ENCODE measurements at regions not wholly inside any gene's neighbourhood (a gene's known extent, or its start where the extent isn't known, plus 50 kb on each side); places are given as distances from the start of the nearest gene placed in this dataset.

- no peaks in the 10 kb centered on the region for H3K4me1 ChIP-seq (ENCODE audit: control insufficient read depth, insufficient read depth, low read length)
- H3K27ac ChIP-seq (ENCODE audit: low read length): no peak overlapping the region
- H3K36me3 ChIP-seq (ENCODE audit: control insufficient read depth, insufficient read depth, low read length): no peaks in the 10 kb centered on the region
- H3K4me3 ChIP-seq (ENCODE audit: low read length): no peak overlapping the region
- no peak for DNase-seq (ENCODE audit: low read depth, low spot score)
- no CpG with 5 or more reads among the region's 6 CpGs for WGBS (ENCODE audit: insufficient coverage, insufficient read length)
- H3K27me3 ChIP-seq (ENCODE audit: control insufficient read depth, insufficient read depth, low read length): no peaks in the 10 kb centered on the region
- H3K9me3 ChIP-seq (ENCODE audit: control insufficient read depth, insufficient read depth, low read length): no peaks in the 10 kb centered on the region
Measured at GRCh38 chr1:55823541-55824250, 608.5 kb upstream of the USP24 start.

- no peak for DNase-seq (ENCODE audit: low read depth, low spot score)
- Histone ChIP-seq H3K27me3 (ENCODE audit: control insufficient read depth, insufficient read depth, low read length) (no peaks in the 10 kb centered on the region), H3K36me3 (ENCODE audit: control insufficient read depth, insufficient read depth, low read length) (no peaks in the 10 kb centered on the region), H3K4me1 (ENCODE audit: control insufficient read depth, insufficient read depth, low read length) (no peaks in the 10 kb centered on the region), H3K9me3 (ENCODE audit: control insufficient read depth, insufficient read depth, low read length) (no peaks in the 10 kb centered on the region), H3K27ac (ENCODE audit: low read length) (no peak overlapping the region), H3K4me3 (ENCODE audit: low read length) (no peak overlapping the region)
- WGBS (ENCODE audit: insufficient coverage, insufficient read length): no CpG with 5 or more reads among the region's 2 CpGs
Measured at GRCh38 chr1:55822891-55823290, 607.7 kb upstream of the USP24 start.

DNA sequence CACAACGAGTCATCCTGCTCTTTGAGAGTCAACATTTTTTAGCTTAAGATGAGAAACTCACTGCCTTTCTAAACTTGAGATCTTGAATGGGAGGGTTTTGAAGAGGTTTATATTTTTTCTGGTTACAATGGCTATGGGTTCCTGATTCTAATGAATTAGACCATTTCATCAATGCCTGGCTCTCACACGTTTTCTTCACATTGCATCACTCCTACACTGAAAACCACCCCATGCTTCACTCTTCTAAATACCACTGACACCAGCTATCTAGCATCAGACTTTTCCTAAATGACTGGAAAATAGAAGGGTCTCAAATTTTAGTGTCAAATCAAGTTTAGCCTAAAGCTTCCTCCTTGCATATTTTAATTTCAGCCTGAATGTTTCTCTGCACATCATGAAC lies 606.1 kb upstream of the USP24 start:
- Histone ChIP-seq H3K4me1 (ENCODE audit: control insufficient read depth, insufficient read depth, low read length) (no peaks in the 10 kb centered on the region), H3K4me3 (ENCODE audit: low read length) (no peak overlapping the region), H3K27me3 (ENCODE audit: control insufficient read depth, insufficient read depth, low read length) (no peaks in the 10 kb centered on the region), H3K27ac (ENCODE audit: low read length) (no peak overlapping the region), H3K9me3 (ENCODE audit: control insufficient read depth, insufficient read depth, low read length) (no peaks in the 10 kb centered on the region), H3K36me3 (ENCODE audit: control insufficient read depth, insufficient read depth, low read length) (no peaks in the 10 kb centered on the region)
- no peak for DNase-seq (ENCODE audit: low read depth, low spot score)
- no CpG with 5 or more reads among the region's 2 CpGs for WGBS (ENCODE audit: insufficient coverage, insufficient read length)

DNA sequence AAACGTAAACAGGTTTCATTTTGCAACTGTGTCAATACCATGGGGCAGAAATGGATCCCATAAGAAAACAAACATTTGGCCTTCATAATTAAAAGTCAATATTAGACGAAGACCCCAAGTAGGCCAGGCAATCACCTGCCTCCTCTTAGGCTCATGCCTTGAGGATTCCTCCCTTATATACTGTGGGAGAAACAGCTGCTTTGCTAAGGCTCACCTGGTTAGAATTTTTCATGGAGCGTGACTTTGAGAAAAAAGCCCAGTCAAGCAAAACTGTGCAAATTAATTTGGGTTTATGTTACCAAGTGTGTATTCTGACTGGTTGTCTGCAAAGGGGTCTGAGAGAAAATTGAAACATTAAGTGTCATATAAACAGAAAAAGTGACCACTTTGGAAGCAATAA lies 605.3 kb upstream of the USP24 start:
- Histone ChIP-seq H3K27me3 (ENCODE audit: control insufficient read depth, insufficient read depth, low read length) (no peaks in the 10 kb centered on the region), H3K4me3 (ENCODE audit: low read length) (no peak overlapping the region), H3K4me1 (ENCODE audit: control insufficient read depth, insufficient read depth, low read length) (no peaks in the 10 kb centered on the region), H3K9me3 (ENCODE audit: control insufficient read depth, insufficient read depth, low read length) (no peaks in the 10 kb centered on the region), H3K36me3 (ENCODE audit: control insufficient read depth, insufficient read depth, low read length) (no peaks in the 10 kb centered on the region), H3K27ac (ENCODE audit: low read length) (no peak overlapping the region)
- WGBS (ENCODE audit: insufficient coverage, insufficient read length): no CpG with 5 or more reads among the region's 3 CpGs
- DNase-seq (ENCODE audit: low read depth, low spot score): no peak

DNA sequence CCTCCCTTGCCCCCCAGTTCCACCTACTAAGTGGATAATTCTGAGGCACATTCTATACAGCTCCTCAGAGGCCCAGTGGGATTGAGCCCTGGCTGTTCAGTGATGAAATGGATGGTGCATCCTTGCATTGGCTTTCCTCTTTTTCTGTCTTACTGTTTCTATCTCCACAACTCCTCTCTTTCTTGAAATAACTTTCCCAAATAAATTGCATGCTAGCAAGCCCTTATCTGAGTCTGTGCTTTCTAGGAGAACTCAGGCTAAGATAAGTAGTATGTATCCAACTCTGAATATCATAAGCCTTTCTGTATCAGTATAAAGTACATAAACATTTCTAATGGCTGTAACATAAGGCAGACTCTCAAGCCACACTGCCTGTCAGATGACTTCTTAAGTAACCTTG lies 603.8 kb upstream of the USP24 start:
- no peak overlapping the region for H3K4me3 ChIP-seq (ENCODE audit: low read length)
- H3K9me3 ChIP-seq (ENCODE audit: control insufficient read depth, insufficient read depth, low read length): no peaks in the 10 kb centered on the region
- H3K27ac ChIP-seq (ENCODE audit: low read length): no peak overlapping the region
- no peaks in the 10 kb centered on the region for H3K4me1 ChIP-seq (ENCODE audit: control insufficient read depth, insufficient read depth, low read length)
- no peaks in the 10 kb centered on the region for H3K36me3 ChIP-seq (ENCODE audit: control insufficient read depth, insufficient read depth, low read length)
- no peak for DNase-seq (ENCODE audit: low read depth, low spot score)
- H3K27me3 ChIP-seq (ENCODE audit: control insufficient read depth, insufficient read depth, low read length): no peaks in the 10 kb centered on the region

GRCh38 chr1:55816456-55817426 lies 601.6 kb upstream of the USP24 start:
- no CpG with 5 or more reads among the region's 3 CpGs for WGBS (ENCODE audit: insufficient coverage, insufficient read length)

GRCh38 chr1:55815745-55816455 lies 600.7 kb upstream of the USP24 start:
- no peak for DNase-seq (ENCODE audit: low read depth, low spot score)
- no peaks in the 10 kb centered on the region for H3K36me3 ChIP-seq (ENCODE audit: control insufficient read depth, insufficient read depth, low read length)
- H3K27ac ChIP-seq (ENCODE audit: low read length): no peak overlapping the region
- no peaks in the 10 kb centered on the region for H3K27me3 ChIP-seq (ENCODE audit: control insufficient read depth, insufficient read depth, low read length)
- no CpG with 5 or more reads among the region's 5 CpGs for WGBS (ENCODE audit: insufficient coverage, insufficient read length)
- no peaks in the 10 kb centered on the region for H3K9me3 ChIP-seq (ENCODE audit: control insufficient read depth, insufficient read depth, low read length)
- no peaks in the 10 kb centered on the region for H3K4me1 ChIP-seq (ENCODE audit: control insufficient read depth, insufficient read depth, low read length)
- no peak overlapping the region for H3K4me3 ChIP-seq (ENCODE audit: low read length)

More at GRCh38 chr1:55816456-55817426, 601.6 kb upstream of the USP24 start:
- no peak for DNase-seq (ENCODE audit: low read depth, low spot score)
- Histone ChIP-seq H3K4me1 (ENCODE audit: control insufficient read depth, insufficient read depth, low read length) (no peaks in the 10 kb centered on the region), H3K36me3 (ENCODE audit: control insufficient read depth, insufficient read depth, low read length) (no peaks in the 10 kb centered on the region), H3K4me3 (ENCODE audit: low read length) (no peak overlapping the region), H3K9me3 (ENCODE audit: control insufficient read depth, insufficient read depth, low read length) (no peaks in the 10 kb centered on the region), H3K27me3 (ENCODE audit: control insufficient read depth, insufficient read depth, low read length) (no peaks in the 10 kb centered on the region), H3K27ac (ENCODE audit: low read length) (no peak overlapping the region)

- Histone ChIP-seq H3K4me3 (ENCODE audit: low read length) (no peak overlapping the region), H3K36me3 (ENCODE audit: control insufficient read depth, insufficient read depth, low read length) (no peaks in the 10 kb centered on the region), H3K9me3 (ENCODE audit: control insufficient read depth, insufficient read depth, low read length) (no peaks in the 10 kb centered on the region), H3K27me3 (ENCODE audit: control insufficient read depth, insufficient read depth, low read length) (no peaks in the 10 kb centered on the region), H3K4me1 (ENCODE audit: control insufficient read depth, insufficient read depth, low read length) (no peaks in the 10 kb centered on the region), H3K27ac (ENCODE audit: low read length) (no peak overlapping the region)
- no CpG with 5 or more reads among the region's 1 CpG for WGBS (ENCODE audit: insufficient coverage, insufficient read length)
- no peak for DNase-seq (ENCODE audit: low read depth, low spot score)
Measured at GRCh38 chr1:55814967-55815366, 599.8 kb upstream of the USP24 start.

DNA sequence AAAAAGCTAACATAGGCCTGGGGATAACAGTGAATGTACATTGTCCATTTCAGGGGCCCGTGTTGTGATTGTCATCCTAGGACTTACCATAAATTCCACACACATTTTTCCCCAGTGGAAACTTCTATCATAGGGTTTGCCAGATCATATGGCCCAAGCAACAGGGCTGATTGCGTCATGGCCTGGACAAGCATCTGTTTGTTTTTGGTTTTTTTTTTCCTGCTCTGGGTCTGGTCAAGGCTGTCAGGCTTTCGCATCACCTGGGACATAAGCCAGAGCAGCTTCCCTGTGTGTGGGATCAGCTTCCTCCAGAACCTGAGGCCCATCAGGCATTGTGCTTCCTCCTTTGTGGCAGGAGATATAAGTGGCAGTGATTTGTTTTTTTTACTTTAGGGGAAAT lies 598.5 kb upstream of the USP24 start:
- no peaks in the 10 kb centered on the region for H3K36me3 ChIP-seq (ENCODE audit: control insufficient read depth, insufficient read depth, low read length)
- WGBS (ENCODE audit: insufficient coverage, insufficient read length): no CpG with 5 or more reads among the region's 3 CpGs
- H3K4me1 ChIP-seq (ENCODE audit: control insufficient read depth, insufficient read depth, low read length): no peaks in the 10 kb centered on the region
- no peak overlapping the region for H3K4me3 ChIP-seq (ENCODE audit: low read length)
- no peak overlapping the region for H3K27ac ChIP-seq (ENCODE audit: low read length)
- no peak for DNase-seq (ENCODE audit: low read depth, low spot score)
- no peaks in the 10 kb centered on the region for H3K9me3 ChIP-seq (ENCODE audit: control insufficient read depth, insufficient read depth, low read length)
- no peaks in the 10 kb centered on the region for H3K27me3 ChIP-seq (ENCODE audit: control insufficient read depth, insufficient read depth, low read length)

DNA sequence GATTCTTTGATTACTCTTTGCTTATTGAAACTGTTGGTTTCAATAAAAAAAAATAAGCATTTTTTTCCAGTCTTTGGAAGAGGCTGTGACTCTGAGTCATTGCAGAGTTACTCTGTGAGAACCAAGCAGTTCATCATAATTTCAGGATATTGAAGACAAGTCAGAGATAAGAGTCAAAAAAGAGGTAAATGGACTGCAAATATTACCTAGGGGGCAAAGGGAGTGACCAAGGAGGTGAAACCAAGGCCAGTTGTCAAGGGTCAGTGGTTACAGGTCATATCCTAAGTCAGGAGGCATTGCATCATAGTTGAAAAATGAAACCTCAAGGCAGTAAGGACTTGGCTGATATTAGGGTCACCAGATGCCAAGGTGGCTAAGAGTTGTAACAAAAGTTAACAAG lies 597.1 kb upstream of the USP24 start:
- Histone ChIP-seq H3K27ac (ENCODE audit: low read length) (no peak overlapping the region), H3K9me3 (ENCODE audit: control insufficient read depth, insufficient read depth, low read length) (no peaks in the 10 kb centered on the region), H3K36me3 (ENCODE audit: control insufficient read depth, insufficient read depth, low read length) (no peaks in the 10 kb centered on the region), H3K27me3 (ENCODE audit: control insufficient read depth, insufficient read depth, low read length) (no peaks in the 10 kb centered on the region), H3K4me1 (ENCODE audit: control insufficient read depth, insufficient read depth, low read length) (no peaks in the 10 kb centered on the region), H3K4me3 (ENCODE audit: low read length) (no peak overlapping the region)
- no peak for DNase-seq (ENCODE audit: low read depth, low spot score)
